IMR-90 (cell line): ENCODE measurements at regions not wholly inside any gene's neighbourhood (a gene's known extent, or its start where the extent isn't known, plus 50 kb on each side); places are given as distances from the start of the nearest gene placed in this dataset.

Experiments
- ATAC-seq: fragments of 200-7000 bp; cut with Tn5 transposase; 2 replicates; pipeline ENCODE4 v1.9.1; 2020; ENCODE audit warnings: low read depth, mild to moderate bottlenecking, moderate library complexity
- BruUV-seq: library from RNA; stranded (reverse); fragments of 400-500 nt; replicated peaks from 2 replicates; lab custom pipeline; 2021; lab: Mats Ljungman, UMichigan
- CTCF ChIA-PET: fragments of 300-600 bp; formaldehyde crosslinking; extraction: SDS; loops from one replicate; lab custom pipeline; 2021; ENCODE audit warnings: antibody characterized with exemption; lab: Yijun Ruan, JAX
- POLR2A ChIA-PET: fragments of 300-600 bp; sonication (Branson Sonifier 250); formaldehyde crosslinking; loops from one replicate; lab custom pipeline; 2022; ENCODE audit warnings: antibody characterized with exemption; ENCODE audit not compliant: unreplicated experiment; lab: Charles Lee
- DNase-seq: peaks from one replicate; pipeline ENCODE4 v3.0.0; 2013
- H2AFZ ChIP-seq: replicated peaks from 2 replicates; pipeline ENCODE3; 2013; ENCODE audit warnings: low read length, mild to moderate bottlenecking; ENCODE audit not compliant: poor library complexity
- H2AK5ac ChIP-seq: 2 replicates; pipeline ENCODE4 v1.6.1; 2013; ENCODE audit warnings: low read depth, low read length, inconsistent platforms
- H2AK9ac ChIP-seq: replicated peaks from 2 replicates; pipeline ENCODE3; 2013; ENCODE audit warnings: mild to moderate bottlenecking, low read depth, low read length, moderate library complexity; ENCODE audit not compliant: poor library complexity
- H2BK120ac ChIP-seq: 2 replicates; pipeline ENCODE4 v1.6.1; 2013; ENCODE audit warnings: low read depth, low read length, inconsistent platforms
- H2BK15ac ChIP-seq: 3 replicates; pipeline ENCODE4 v1.6.1; 2013; ENCODE audit warnings: low read depth, low read length, inconsistent platforms
- H2BK20ac ChIP-seq: 2 replicates; pipeline ENCODE4 v1.6.1; 2013; ENCODE audit warnings: low read depth, mild to moderate bottlenecking, inconsistent platforms, low read length, moderate library complexity
- H2BK5ac ChIP-seq: 2 replicates; pipeline ENCODE4 v1.6.1; 2013; ENCODE audit warnings: mild to moderate bottlenecking, low read depth, low read length, inconsistent platforms; ENCODE audit not compliant: poor library complexity, severe bottlenecking
- H3K14ac ChIP-seq: replicated peaks from 2 replicates; pipeline ENCODE4 v1.6.1; 2013; ENCODE audit warnings: low read depth, low read length, inconsistent platforms
- H3K18ac ChIP-seq: 2 replicates; pipeline ENCODE4 v1.6.1; 2013; ENCODE audit warnings: low read depth, low read length, control low read depth
- H3K23ac ChIP-seq: 2 replicates; pipeline ENCODE4 v1.6.1; 2013; ENCODE audit warnings: low read depth, low read length, inconsistent platforms
- H3K27ac ChIP-seq: 2 replicates; pipeline ENCODE4 v1.5.1; 2013; ENCODE audit warnings: mild to moderate bottlenecking, control low read depth, low read length; ENCODE audit not compliant: insufficient read depth
- H3K27me3 ChIP-seq: 2 replicates; pipeline ENCODE4 v1.6.1; 2013; ENCODE audit warnings: low read length; ENCODE audit not compliant: control insufficient read depth, insufficient read depth
- H3K36me3 ChIP-seq: 2 replicates; pipeline ENCODE4 v1.6.1; 2013; ENCODE audit warnings: low read length, mixed read lengths; ENCODE audit not compliant: control insufficient read depth, insufficient read depth
- H3K4ac ChIP-seq: 2 replicates; pipeline ENCODE4 v1.6.1; 2013; ENCODE audit warnings: low read depth, low read length, inconsistent platforms
- H3K4me1 ChIP-seq: 2 replicates; pipeline ENCODE4 v1.6.1; 2013; ENCODE audit warnings: low read length, mixed read lengths; ENCODE audit not compliant: control insufficient read depth, insufficient read depth
- H3K4me2 ChIP-seq: 2 replicates; pipeline ENCODE4 v1.6.1; 2013; ENCODE audit warnings: low read depth, mild to moderate bottlenecking, control low read depth, low read length, moderate library complexity
- H3K4me3 ChIP-seq: 2 replicates; pipeline ENCODE4 v1.5.1; 2013; ENCODE audit warnings: low read depth, mild to moderate bottlenecking, control low read depth, low read length, moderate library complexity; ENCODE audit not compliant: insufficient read depth
- H3K56ac ChIP-seq: 2 replicates; pipeline ENCODE4 v1.6.1; 2013; ENCODE audit warnings: low read length, inconsistent platforms; ENCODE audit not compliant: insufficient read depth; ENCODE audit errors: extremely low read depth
- H3K79me1 ChIP-seq, 2 experiments: 2 replicates each; pipeline ENCODE4 v1.6.1; 2013; ENCODE audit warnings: low read length in 2 of 2, inconsistent platforms in 1 of 2, low read depth in 1 of 2
- H3K9ac ChIP-seq: 2 replicates; pipeline ENCODE4 v1.6.1; 2013; ENCODE audit warnings: low read depth, low read length, control low read depth
- H3K9me1 ChIP-seq: 2 replicates; pipeline ENCODE4 v1.6.1; 2013; ENCODE audit warnings: low read length, inconsistent platforms; ENCODE audit not compliant: insufficient read depth
- H3K9me3 ChIP-seq: 2 replicates; pipeline ENCODE4 v1.6.1; 2013; ENCODE audit warnings: low read length; ENCODE audit not compliant: control insufficient read depth, insufficient read depth
- H4K20me1 ChIP-seq: 2 replicates; pipeline ENCODE4 v1.6.1; 2013; ENCODE audit warnings: low read length, inconsistent platforms; ENCODE audit not compliant: insufficient read depth
- H4K5ac ChIP-seq: 2 replicates; pipeline ENCODE4 v1.6.1; 2013; ENCODE audit warnings: mild to moderate bottlenecking, low read depth, low read length, control low read depth
- H4K8ac ChIP-seq, 2 experiments: 2 replicates each; pipeline ENCODE4 v1.6.1; 2013; ENCODE audit warnings: low read depth in 2 of 2, low read length in 2 of 2, control low read depth in 1 of 2, inconsistent platforms in 1 of 2
- H4K91ac ChIP-seq: 2 replicates; pipeline ENCODE4 v1.6.1; 2013; ENCODE audit warnings: low read depth, low read length, inconsistent platforms; ENCODE audit not compliant: insufficient read depth
- BHLHE40 ChIP-seq: fragments of 150-350 bp; IDR thresholded peaks from 2 replicates; pipeline ENCODE4 v1.6.1; 2016; ENCODE audit warnings: mild to moderate bottlenecking, low read depth, low read length
- CHD1 ChIP-seq: IDR thresholded peaks from 2 replicates; pipeline ENCODE4 v1.6.1; 2012; ENCODE audit warnings: low read depth, low read length, improper control_type of control experiment
- MAFK ChIP-seq: IDR thresholded peaks from 2 replicates; pipeline ENCODE4 v1.6.1; 2012; ENCODE audit warnings: low read depth, low read length, improper control_type of control experiment
- SMC3 ChIP-seq: fragments of 150-350 bp; IDR thresholded peaks from 2 replicates; pipeline ENCODE4 v1.6.1; 2016; ENCODE audit warnings: low read depth, mild to moderate bottlenecking, antibody characterized with exemption, low read length, moderate library complexity
- WGBS, 2 experiments: methylation state at CpG; one replicate each; pipeline versions ENCODE4 v1.1.5 to v1.1.7; 2013; ENCODE audit warnings: missing lambda C conversion rate in 2 of 2; ENCODE audit not compliant: insufficient read length in 1 of 2; ENCODE audit errors: extremely low coverage in 2 of 2; 5-methylcytosine and 5-hydroxymethylcytosine counted together
- dilution Hi-C: fragments of 300-500 bp; cut with HindIII; formaldehyde crosslinking; loops from one replicate; pipeline ENCODE4 v1.14.3; 2018; ENCODE audit warnings: low sequenced_read_pairs; ENCODE audit not compliant: unreplicated experiment
- in situ Hi-C: fragments of 300-500 bp; cut with MboI; formaldehyde crosslinking; loops from 3 replicates; pipeline ENCODE4 v1.14.3; 2019; ENCODE audit warnings: low sequenced_read_pairs, inconsistent platforms, mixed read lengths
- intact Hi-C: fragments of 100-400 bp; cut with micrococcal nuclease; formaldehyde crosslinking; loops from 2 replicates; pipeline ENCODE4 v1.10.0; 2022

GRCh38 chr2:8619071-8619470, 62.8 kb upstream of the ID2 start:
- no peaks in the 10 kb centered on the region for H3K36me3 ChIP-seq
- H4K91ac ChIP-seq, result no peak overlapping the region
- H3K14ac ChIP-seq, result no peak overlapping the region
- H2BK20ac ChIP-seq, result no peak overlapping the region
- BruUV-seq, result no TSS peak
- H2BK5ac ChIP-seq, result no peak overlapping the region
- no peak overlapping the region for H4K5ac ChIP-seq
- POLR2A ChIA-PET, result no interaction called here
- dilution Hi-C loops, result no loop called here
- no peak overlapping the region for H2AK5ac ChIP-seq
- in situ Hi-C loops, result no loop called here
- no peak overlapping the region for H3K9ac ChIP-seq
- intact Hi-C loops, result no loop called here
- CTCF ChIA-PET, result interaction anchor here (0.6 kb wide), 1 partner anchor 273 kb away, joined by 3 read pairs; no protein-coding TSS in a partner anchor
- H3K4me1 ChIP-seq, result no peaks in the 10 kb centered on the region
- ATAC-seq (no peak), DNase-seq (no peak)
- no peak overlapping the region for H3K23ac ChIP-seq
- no peak overlapping the region for H2AFZ ChIP-seq
- no peak overlapping the region for H4K8ac ChIP-seq
- no peak overlapping the region for H3K56ac ChIP-seq
- H3K27me3 ChIP-seq, result peaks cover 10% of the 10 kb centered on the region
- no peak overlapping the region for H2AK9ac ChIP-seq
- no peaks in the 10 kb centered on the region; the same call in 1 of the 2 replicates for H3K9me3 ChIP-seq
- H3K9me1 ChIP-seq, result no peaks in the 10 kb centered on the region
- TF ChIP-seq BHLHE40, result no peak
- TF ChIP-seq SMC3, result no peak
- no peak for TF ChIP-seq MAFK
- TF ChIP-seq CHD1, result no peak
- H2BK120ac ChIP-seq, result no peak overlapping the region
- H2BK15ac ChIP-seq, result no peak overlapping the region
- H3K79me1 ChIP-seq, result no peaks in the 10 kb centered on the region
- no peak overlapping the region for H3K4me2 ChIP-seq
- no peak overlapping the region for H3K27ac ChIP-seq
- H3K18ac ChIP-seq, result no peak overlapping the region
- no peaks in the 10 kb centered on the region for H4K20me1 ChIP-seq
- 100% methylated on average over 2 of the region's 5 CpGs; no CpG with 5 or more reads in 1 of the 2 experiments for WGBS, 2 experiments
- no peak overlapping the region for H3K4ac ChIP-seq
- H3K4me3 ChIP-seq, result no peak overlapping the region
